GM18505 (cell line): ENCODE measurements at regions not wholly inside any gene's neighbourhood (a gene's known extent, or its start where the extent isn't known, plus 50 kb on each side); places are given as distances from the start of the nearest gene placed in this dataset.

Experiments used
- ATAC-seq: cut with Tn5 transposase; IDR thresholded peaks from one replicate; pipeline ENCODE4 v1.9.1; 2021; ENCODE audit not compliant: unreplicated experiment
- POLR2A ChIP-seq: IDR thresholded peaks from 4 replicates; pipeline ENCODE4 v1.6.1; 2011; ENCODE audit warnings: borderline replicate concordance; ENCODE audit not compliant: insufficient read depth, insufficient read length; ENCODE audit errors: extremely low read depth

- no peak for ATAC-seq
- TF ChIP-seq POLR2A, result no peak
Measured at GRCh38 chr10:81068460-81068859, 530.8 kb downstream of the SH2D4B start.

- ATAC-seq, result no peak
- no peak for TF ChIP-seq POLR2A
Measured at GRCh38 chr10:81071087-81071796, 533.5 kb downstream of the SH2D4B start.

- ATAC-seq, result no peak
- TF ChIP-seq POLR2A, result no peak
Measured at GRCh38 chr10:81073155-81073554, 535.5 kb downstream of the SH2D4B start.

GRCh38 chr10:81081887-81082620 is 544.4 kb downstream of the SH2D4B start:
- ATAC-seq, result no peak
- no peak for TF ChIP-seq POLR2A

- no peak for ATAC-seq
- TF ChIP-seq POLR2A, result no peak
Measured at GRCh38 chr10:81082621-81083376, 545.1 kb downstream of the SH2D4B start.

- TF ChIP-seq POLR2A, result no peak
- ATAC-seq, result no peak
Measured at GRCh38 chr10:81093056-81093455, 555.4 kb downstream of the SH2D4B start.

- no peak for TF ChIP-seq POLR2A
- no peak for ATAC-seq
Measured at GRCh38 chr10:81095238-81095637, 557.5 kb downstream of the SH2D4B start.

GRCh38 chr10:81096558-81096957 is 558.9 kb downstream of the SH2D4B start:
- ATAC-seq, result peak; percentile 58
- TF ChIP-seq POLR2A, result no peak

- no peak for ATAC-seq
- TF ChIP-seq POLR2A, result no peak
Measured at GRCh38 chr10:81101062-81101461, 563.4 kb downstream of the SH2D4B start.

- no peak for ATAC-seq
- no peak for TF ChIP-seq POLR2A
Measured at GRCh38 chr10:81104494-81104893, 566.8 kb downstream of the SH2D4B start.

GRCh38 chr10:81108516-81109199 is 571.0 kb downstream of the SH2D4B start:
- ATAC-seq, result peak; percentile 96
- no peak for TF ChIP-seq POLR2A

- no peak for TF ChIP-seq POLR2A
- no peak for ATAC-seq
Measured at GRCh38 chr10:81109200-81109752, 571.6 kb downstream of the SH2D4B start.

GRCh38 chr10:81116201-81116600 is 578.5 kb downstream of the SH2D4B start:
- ATAC-seq, result no peak
- TF ChIP-seq POLR2A, result no peak
